Skin of body (tissue), 1 donor: ENCODE measurements at regions not wholly inside any gene's neighbourhood (a gene's known extent, or its start where the extent isn't known, plus 50 kb on each side); places are given as distances from the start of the nearest gene placed in this dataset.

Source experiments
- DNase-seq: peaks from one replicate; lab custom pipeline; 2025; lab: John Stamatoyannopoulos, UW

- no peak for DNase-seq
These were observed 554.0 kb downstream of the MDFIC start for GRCh38 chr7:115475761-115476385.

DNA sequence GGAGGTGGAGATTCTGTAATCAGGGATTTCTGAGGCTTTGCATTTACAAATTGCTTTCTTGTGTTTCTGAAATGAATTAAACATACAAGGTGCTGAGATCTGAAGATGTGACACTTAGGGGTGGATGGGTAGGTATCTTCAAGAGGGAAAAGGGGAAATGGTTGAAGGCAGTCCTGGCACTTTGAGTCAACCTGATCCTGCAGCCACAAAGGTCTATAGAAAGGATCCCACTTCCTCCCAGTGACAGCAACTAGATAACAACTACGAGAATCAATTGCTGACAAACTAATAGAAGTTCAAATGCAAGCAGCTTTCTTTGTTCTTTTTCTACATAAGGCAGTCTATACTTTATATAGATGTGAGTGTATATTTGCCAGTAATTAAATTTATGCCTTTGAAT, 553.3 kb downstream of the MDFIC start:
- DNase-seq = no peak

GRCh38 chr7:115474137-115474536, 552.2 kb downstream of the MDFIC start:
- DNase-seq = no peak

- DNase-seq = no peak
These were observed 550.0 kb downstream of the MDFIC start for GRCh38 chr7:115471891-115472290.

DNA sequence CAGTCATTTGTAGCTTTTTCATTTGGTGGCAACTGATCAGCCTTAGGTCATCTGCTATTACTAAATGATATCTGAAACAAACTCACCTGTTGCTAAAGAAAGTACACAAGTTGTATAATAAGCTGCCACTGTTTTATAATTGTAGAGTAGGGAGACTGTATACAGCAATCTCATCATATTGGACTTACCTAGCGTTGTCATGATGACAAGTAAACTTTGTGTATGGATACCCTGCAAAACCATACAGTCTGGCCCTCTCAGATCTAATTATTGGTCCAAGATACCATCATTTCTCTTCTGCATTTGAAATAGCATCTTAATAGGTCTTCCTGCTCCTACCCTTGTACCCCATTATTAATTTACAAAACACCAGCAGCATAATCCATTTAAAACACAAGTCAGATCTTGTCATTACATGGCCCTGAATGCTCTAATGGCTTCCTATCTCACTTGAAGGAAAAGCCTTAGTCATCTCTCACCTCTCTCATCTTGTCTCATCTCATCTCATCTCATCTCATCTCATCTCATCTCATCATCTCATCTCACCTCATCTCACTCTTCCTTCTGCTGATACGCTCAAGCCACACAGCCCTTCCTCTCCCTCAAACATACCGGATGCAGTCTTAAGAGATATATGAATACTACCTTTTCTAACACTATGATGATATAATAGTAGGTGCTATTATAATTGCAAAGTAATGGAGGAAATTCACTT, 540.6 kb downstream of the MDFIC start:
- no peak for DNase-seq

- DNase-seq = no peak
These were observed 527.8 kb downstream of the MDFIC start for GRCh38 chr7:115449689-115450088.

DNA sequence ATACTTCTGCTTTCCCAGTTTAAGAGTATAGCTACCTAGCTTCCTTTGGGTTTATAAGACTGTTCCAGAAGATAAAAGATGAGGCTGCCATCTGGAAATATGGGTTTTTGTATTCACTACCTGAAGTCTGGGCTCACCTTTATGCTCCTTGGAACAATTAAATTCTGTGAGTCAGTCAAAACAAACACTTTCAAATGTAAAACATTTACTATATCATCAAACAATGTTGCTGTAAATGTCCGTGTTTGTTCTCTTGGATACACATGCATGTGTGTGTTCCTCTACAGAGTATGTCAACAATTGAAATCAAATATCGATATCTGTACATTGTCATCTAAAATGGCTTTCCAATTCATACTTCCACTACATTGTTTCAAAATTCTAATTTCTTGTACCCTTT, 525.6 kb downstream of the MDFIC start:
- DNase-seq = no peak

DNA sequence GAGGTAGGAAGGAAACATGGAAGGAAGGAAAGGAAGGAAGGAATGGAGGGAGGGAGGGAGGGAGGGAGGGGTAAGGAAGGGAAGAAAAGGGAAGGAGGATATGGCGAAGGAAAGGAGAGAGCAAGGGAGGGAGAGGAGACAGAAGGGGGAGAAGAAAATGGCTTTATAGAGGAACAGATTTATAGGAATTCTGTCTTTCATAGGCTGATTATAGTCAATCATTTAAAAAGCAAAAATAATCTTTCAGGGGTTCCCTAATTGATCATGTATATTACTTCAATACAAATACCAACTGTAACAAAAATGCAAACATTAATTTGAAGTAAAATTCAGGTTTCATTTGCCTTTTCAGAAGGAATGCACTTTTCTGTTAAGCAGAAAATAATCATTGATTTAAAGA, 519.1 kb downstream of the MDFIC start:
- DNase-seq = no peak

DNA sequence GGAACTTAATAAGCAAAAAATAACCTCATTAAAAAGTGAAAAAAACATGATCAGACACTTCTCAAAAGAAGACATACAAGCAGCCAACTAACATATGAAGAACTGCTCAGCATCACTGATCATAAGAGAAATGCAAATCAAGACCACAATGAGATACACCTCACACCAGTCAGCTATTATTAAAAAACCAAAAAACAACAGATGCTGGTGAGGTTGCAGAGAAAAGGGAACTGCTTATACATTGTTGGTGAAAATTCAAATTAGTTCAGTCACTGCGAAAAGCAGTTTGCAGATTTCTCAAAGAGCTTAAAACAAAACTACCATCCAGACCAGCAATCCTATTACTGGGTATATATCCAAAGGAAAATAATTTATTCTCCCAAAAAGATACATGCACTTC, 513.3 kb downstream of the MDFIC start:
- DNase-seq = no peak

DNA sequence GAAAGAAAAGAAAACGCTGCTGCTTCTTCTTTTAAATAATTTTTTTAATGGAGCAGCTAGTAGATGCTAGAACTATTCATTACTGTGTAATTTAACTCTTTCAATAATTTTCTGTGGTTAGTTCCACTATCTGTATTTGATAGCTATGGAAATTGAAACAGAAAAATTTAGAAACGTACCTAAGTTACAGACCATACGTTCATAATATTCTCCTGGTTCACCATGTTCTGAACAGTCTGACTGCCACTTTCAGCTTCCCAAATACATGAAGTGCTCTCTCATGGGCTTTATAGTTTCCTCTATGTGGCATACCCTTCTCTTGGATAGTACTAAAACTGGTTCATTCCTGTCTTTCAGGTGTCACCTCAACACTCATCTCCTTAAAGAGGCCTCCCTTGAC, 508.0 kb downstream of the MDFIC start:
- no peak for DNase-seq

DNA sequence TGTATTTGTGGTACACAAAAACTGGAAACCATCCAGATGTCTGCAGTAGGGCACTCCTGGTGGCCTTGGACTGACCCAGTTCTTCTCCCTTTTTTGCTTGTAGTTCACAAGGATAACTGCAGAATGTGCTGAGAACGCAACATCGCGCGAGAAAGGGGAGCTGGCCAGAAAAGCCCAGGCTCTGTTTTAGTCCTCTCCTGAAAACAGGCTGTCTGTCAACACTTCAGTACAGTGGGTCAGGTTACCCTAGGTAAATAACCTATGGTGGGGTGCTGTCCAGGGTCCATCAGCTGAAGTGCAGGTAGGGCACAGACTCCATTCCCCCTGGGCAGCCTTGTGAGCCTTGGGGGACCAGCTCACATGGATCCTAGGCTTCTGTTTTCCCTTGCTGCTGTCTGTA, 495.8 kb downstream of the MDFIC start:
- no peak for DNase-seq

- DNase-seq = no peak
These were observed 489.2 kb downstream of the MDFIC start for GRCh38 chr7:115410972-115411686.

- DNase-seq = no peak
These were observed 488.5 kb downstream of the MDFIC start for GRCh38 chr7:115410434-115410820.

GRCh38 chr7:115409682-115410433, 488.0 kb downstream of the MDFIC start:
- DNase-seq = no peak

- DNase-seq = no peak
These were observed 484.3 kb downstream of the MDFIC start for GRCh38 chr7:115406219-115406618.

GRCh38 chr7:115387137-115387536, 465.2 kb downstream of the MDFIC start:
- DNase-seq = no peak

- DNase-seq = no peak
These were observed 457.4 kb downstream of the MDFIC start for GRCh38 chr7:115379321-115379720.

- DNase-seq = no peak
These were observed 447.1 kb downstream of the MDFIC start for GRCh38 chr7:115368998-115369397.

- no peak for DNase-seq
These were observed 442.0 kb downstream of the MDFIC start for GRCh38 chr7:115363916-115364315.

DNA sequence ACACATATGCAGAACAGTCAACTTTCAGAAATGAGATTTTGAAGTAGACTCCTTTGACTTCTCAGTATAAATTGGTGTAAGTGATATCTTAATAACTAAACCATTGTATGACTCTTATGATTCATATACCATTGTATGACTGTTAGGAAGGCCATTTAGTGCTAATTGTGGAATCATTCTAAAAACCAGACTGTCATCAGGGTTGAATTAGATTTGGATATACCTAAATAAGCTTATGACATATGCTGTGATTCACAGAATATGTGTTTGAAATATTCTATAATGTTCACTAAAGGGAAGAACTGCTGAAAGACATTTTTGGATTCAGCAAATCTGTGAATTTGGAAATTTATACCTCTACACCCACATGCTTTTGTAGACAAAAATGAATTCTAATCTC, 438.1 kb downstream of the MDFIC start:
- no peak for DNase-seq

GRCh38 chr7:115359119-115359518, 437.2 kb downstream of the MDFIC start:
- no peak for DNase-seq

DNA sequence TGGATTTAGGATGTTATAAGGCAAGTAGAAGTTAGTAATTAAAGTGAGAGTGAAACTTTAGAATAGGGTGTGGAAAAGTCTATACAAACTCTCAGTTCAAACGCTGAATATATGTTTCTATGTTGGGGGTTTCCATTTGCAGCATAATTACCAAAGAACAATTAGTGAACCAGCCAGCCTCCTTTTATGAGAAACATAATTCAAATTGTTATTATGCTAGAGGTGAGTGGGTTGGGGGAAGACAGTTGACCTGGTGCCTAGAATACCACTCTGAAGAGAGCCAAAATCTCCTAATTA, 435.8 kb downstream of the MDFIC start:
- no peak for DNase-seq
